HepG2 (cell line): ENCODE measurements at regions not wholly inside any gene's neighbourhood (a gene's known extent, or its start where the extent isn't known, plus 50 kb on each side); places are given as distances from the start of the nearest gene placed in this dataset.

Source experiments
- ATAC-seq: fragments of 200-7000 bp; cut with Tn5 transposase; 3 replicates; pipeline ENCODE4 v1.9.1; 2020; ENCODE audit warnings: mild to moderate bottlenecking, moderate library complexity
- BruUV-seq: library from RNA; stranded (reverse); fragments of 400-500 nt; replicated peaks from 2 replicates; lab custom pipeline; 2021; lab: Mats Ljungman, UMichigan
- CTCF ChIA-PET: fragments of 300-600 bp; formaldehyde crosslinking; extraction: SDS; loops from one replicate; lab custom pipeline; 2021; ENCODE audit warnings: low total read pairs, inconsistent platforms, low intra/inter-chr PET ratio; lab: Yijun Ruan, JAX
- POLR2A ChIA-PET: fragments of 350-600 bp; sonication (Branson Sonifier 250); formaldehyde crosslinking; loops from one replicate; lab custom pipeline; 2020; ENCODE audit warnings: antibody characterized with exemption, inconsistent platforms; lab: Yijun Ruan, JAX
- DNase-seq: peaks from one replicate; pipeline ENCODE4 v3.0.0-alpha.2; 2015; ENCODE audit warnings: low spot score
- FAIRE-seq: peaks from 3 replicates; lab custom pipeline; 2011; peaks lifted over from hg19 to GRCh38; lab: Jason Lieb, UNC
- H2AFZ ChIP-seq: one replicate; pipeline ENCODE4 v1.6.1; 2011; ENCODE audit warnings: low read length, inconsistent platforms
- H3K27ac ChIP-seq: fragments of 300-600 bp; 3 replicates; pipeline ENCODE4 v1.8.0; 2011; ENCODE audit warnings: mixed run types, mild to moderate bottlenecking, mixed read lengths, low read length, inconsistent platforms; ENCODE audit not compliant: insufficient read depth; ENCODE audit errors: extremely low read length
- H3K27me3 ChIP-seq, 2 experiments: fragments of 200-600 bp in 1 of 2; 2 replicates in 1 of 2; 3 replicates in 1 of 2; pipeline versions ENCODE4 v1.6.0 to v1.8.0; 2011; ENCODE audit warnings: low read length in 2 of 2, mild to moderate bottlenecking in 2 of 2, moderate library complexity in 2 of 2, inconsistent platforms in 1 of 2; ENCODE audit not compliant: insufficient read depth in 2 of 2, control insufficient read depth in 1 of 2
- H3K36me3 ChIP-seq, 2 experiments: fragments of 200-600 bp in 1 of 2; replicated peaks in 1 of 2; 2 replicates in 1 of 2; 3 replicates in 1 of 2; pipeline versions ENCODE4 v1.5.1 to v1.8.0; 2011; ENCODE audit warnings: low read length in 2 of 2, inconsistent platforms in 1 of 2; ENCODE audit not compliant: insufficient read depth in 2 of 2, control insufficient read depth in 1 of 2
- H3K4me1 ChIP-seq: 2 replicates; pipeline ENCODE4 v1.5.1; 2012; ENCODE audit warnings: low read length, inconsistent platforms; ENCODE audit not compliant: insufficient read depth
- H3K4me2 ChIP-seq: 2 replicates; pipeline ENCODE4 v1.6.0; 2011; ENCODE audit warnings: low read depth, low read length, inconsistent platforms
- H3K4me3 ChIP-seq, 3 experiments: fragments of 200-600 bp in 1 of 3; sonication (generic), shearing (Covaris generic) in 1 of 3; replicated peaks in 1 of 3; 2 replicates each; pipeline ENCODE4 v1.5.1; 2011 to 2016; ENCODE audit warnings: low read length in 3 of 3, inconsistent platforms in 2 of 3, low read depth in 2 of 3, mild to moderate bottlenecking in 2 of 3, control low read depth in 1 of 3, mixed read lengths in 1 of 3; ENCODE audit not compliant: insufficient read depth in 1 of 3
- H3K79me2 ChIP-seq: one replicate; pipeline ENCODE4 v1.6.1; 2011; ENCODE audit warnings: low read length, inconsistent platforms; ENCODE audit not compliant: insufficient read depth
- H3K9ac ChIP-seq: 2 replicates; pipeline ENCODE4 v1.6.0; 2011; ENCODE audit warnings: mild to moderate bottlenecking, low read depth, low read length, inconsistent platforms; ENCODE audit not compliant: insufficient read depth
- H3K9me3 ChIP-seq: 2 replicates; pipeline ENCODE4 v1.5.1; 2012; ENCODE audit warnings: mild to moderate bottlenecking, low read length
- H4K20me1 ChIP-seq: 2 replicates; pipeline ENCODE4 v1.6.0; 2011; ENCODE audit warnings: inconsistent platforms, mild to moderate bottlenecking, low read length, moderate library complexity; ENCODE audit not compliant: insufficient read depth
- BRCA1 ChIP-seq: sonication (generic); formaldehyde crosslinking; IDR thresholded peaks from 2 replicates; pipeline ENCODE4 v1.4.0; 2020; ENCODE audit warnings: missing genetic modification reagents
- CBX2 ChIP-seq, 2 experiments: fragments of 200-600 bp in 1 of 2; sonication (generic); formaldehyde crosslinking in 1 of 2; IDR thresholded peaks; 2 replicates each; pipeline versions ENCODE4 v1.7.0 to v1.8.1; 2018 to 2022; ENCODE audit warnings: low read depth in 2 of 2, low read length in 1 of 2, mild to moderate bottlenecking in 1 of 2, missing genetic modification reagents in 1 of 2
- ETV5 ChIP-seq: IDR thresholded peaks from 2 replicates; pipeline ENCODE4 v1.6.1; 2018; ENCODE audit warnings: missing biosample characterization, missing genetic modification reagents, inconsistent platforms, borderline replicate concordance
- KMT2A ChIP-seq: sonication (generic); formaldehyde crosslinking; IDR thresholded peaks from 2 replicates; pipeline ENCODE4 v1.4.0; 2020; ENCODE audit warnings: missing genetic modification reagents
- MED8 ChIP-seq: sonication (generic); formaldehyde crosslinking; IDR thresholded peaks from 2 replicates; pipeline ENCODE4 v1.8.1; 2023; ENCODE audit warnings: mild to moderate bottlenecking, missing genetic modification reagents; ENCODE audit not compliant: insufficient replicate concordance
- NFE2L2 ChIP-seq: fragments of 150-350 bp; IDR thresholded peaks from 2 replicates; pipeline ENCODE4 v1.6.1; 2014; ENCODE audit warnings: low read length
- THYN1 ChIP-seq: sonication (generic); formaldehyde crosslinking; IDR thresholded peaks from 2 replicates; pipeline ENCODE4 v1.8.1; 2023; ENCODE audit warnings: low read depth, mild to moderate bottlenecking, moderate library complexity, missing genetic modification reagents, borderline replicate concordance
- ZNF331 ChIP-seq: sonication (generic); formaldehyde crosslinking; IDR thresholded peaks from 2 replicates; pipeline ENCODE4 v1.4.0; 2020; ENCODE audit warnings: missing genetic modification reagents
- ZNF468 ChIP-seq: sonication (generic); formaldehyde crosslinking; IDR thresholded peaks from 2 replicates; pipeline ENCODE4 v1.8.0; 2022; ENCODE audit warnings: mild to moderate bottlenecking, moderate library complexity, missing genetic modification reagents
- ZNF839 ChIP-seq: sonication (generic); formaldehyde crosslinking; IDR thresholded peaks from 2 replicates; pipeline ENCODE4 v1.4.0; 2020; ENCODE audit warnings: missing genetic modification reagents, mild to moderate bottlenecking, borderline replicate concordance
- WGBS: methylation state at CpG from one replicate; pipeline ENCODE4 v1.1.6; 2017; ENCODE audit warnings: low lambda C conversion rate; 5-methylcytosine and 5-hydroxymethylcytosine counted together
- in situ Hi-C: cut with HindIII; loops from 2 replicates; pipeline ENCODE4 v1.10.0; 2017; ENCODE audit warnings: low pct_unique_long_range_greater_than_20kb; ENCODE audit not compliant: extremely low pct_ligation_motif_present
- intact Hi-C: fragments of 100-400 bp; cut with micrococcal nuclease; formaldehyde crosslinking; loops from one replicate; pipeline ENCODE4 v1.10.0; 2022; ENCODE audit not compliant: unreplicated experiment
- TF ChIP-seq, protein P1 (sequence below): sonication (generic); formaldehyde crosslinking; IDR thresholded peaks from 2 replicates; pipeline ENCODE4 v1.4.0; 2020; ENCODE audit warnings: missing genetic modification reagents
- TF ChIP-seq, protein P2 (sequence below): sonication (generic); formaldehyde crosslinking; IDR thresholded peaks from 2 replicates; pipeline ENCODE4 v1.4.0; 2020; ENCODE audit warnings: missing genetic modification reagents, borderline replicate concordance
- TF ChIP-seq, protein P3 (sequence below): sonication (generic); formaldehyde crosslinking; IDR thresholded peaks from 2 replicates; pipeline ENCODE4 v1.8.1; 2023; ENCODE audit warnings: mild to moderate bottlenecking, missing genetic modification reagents, borderline replicate concordance
- TF ChIP-seq, protein P4 (sequence below): sonication (generic); formaldehyde crosslinking; IDR thresholded peaks from 2 replicates; pipeline ENCODE4 v1.5.0; 2020; ENCODE audit warnings: missing genetic modification reagents

DNA sequence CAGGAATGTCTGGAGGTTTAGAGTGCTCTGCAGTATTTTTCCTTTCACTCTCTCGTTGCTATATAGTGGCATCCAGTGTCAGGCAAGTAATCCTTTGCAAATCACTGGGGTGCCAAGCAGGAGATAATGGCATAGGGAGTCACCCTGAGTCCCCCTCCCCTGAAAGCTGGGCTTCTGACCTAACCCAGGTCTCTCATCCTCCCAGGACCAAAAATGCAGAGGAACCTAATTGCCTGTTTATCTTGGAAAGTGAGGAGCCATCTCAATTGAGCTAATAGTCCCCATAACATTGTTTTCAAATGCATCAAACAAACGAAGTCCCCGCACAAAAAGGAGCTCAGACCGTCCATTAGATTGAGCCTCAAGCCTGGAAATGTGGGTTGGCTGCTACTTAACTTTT, 368.0 kb upstream of the IRX2 start:
- TF ChIP-seq THYN1 (no peak), NFE2L2 (no peak), KMT2A (CRISPR knock-in tag) (no peak), CBX2 (IDR thresholded peaks at IDR 0.05; ENCODE audit: low read depth, low read length) (no peak), CBX2 (CRISPR knock-in tag; IDR thresholded peaks at IDR 0.05; ENCODE audit: low read depth) (no peak)
- WGBS, result 0% methylated on average over 3 of the region's 4 CpGs
- no peaks in the 10 kb centered on the region for H3K4me1 ChIP-seq
- no peak for DNase-seq
- H3K27me3 ChIP-seq, result peaks cover 2 to 7% of the 10 kb centered on the region in 2 experiments; a peak in 2 of 5 replicates
- no TSS peak for BruUV-seq
- no peak for FAIRE-seq
- H4K20me1 ChIP-seq, result no peaks in the 10 kb centered on the region
- no peak for ATAC-seq
- CTCF ChIA-PET, result no interaction called here
- POLR2A ChIA-PET, result no interaction called here
- in situ Hi-C loops, result no loop called here
- intact Hi-C loops, result no loop called here
- H3K36me3 ChIP-seq, result no peaks in the 10 kb centered on the region
- H2AFZ ChIP-seq, result no peak overlapping the region
- no peak overlapping the region for H3K27ac ChIP-seq
- no peaks in the 10 kb centered on the region for H3K9me3 ChIP-seq
- H3K4me2 ChIP-seq, result no peak overlapping the region
- no peak overlapping the region for H3K9ac ChIP-seq
- H3K79me2 ChIP-seq, result no peaks in the 10 kb centered on the region
- H3K4me3 ChIP-seq, result no peak overlapping the region

DNA sequence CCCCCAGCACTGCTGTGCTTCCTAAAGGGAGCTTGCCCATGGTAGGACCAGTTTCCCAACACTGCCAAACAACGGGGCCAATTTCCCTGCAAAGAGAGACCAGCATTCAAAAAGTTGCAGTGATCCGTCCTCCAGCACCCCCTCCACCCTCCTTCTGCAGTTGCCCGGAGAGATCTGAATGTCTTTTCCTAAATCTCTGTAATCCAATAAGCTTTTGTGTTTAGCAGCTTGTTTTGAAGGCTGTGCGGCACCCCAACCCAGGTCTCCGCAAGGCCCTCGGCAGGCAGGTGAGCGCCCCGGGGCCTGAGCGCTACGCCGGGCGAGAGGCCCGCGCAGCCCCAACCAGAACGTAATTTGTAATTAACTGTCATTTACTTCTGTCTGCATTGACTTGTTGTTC, 366.9 kb upstream of the IRX2 start:
- Histone ChIP-seq H3K4me1 (no peaks in the 10 kb centered on the region), H3K27ac (no peak overlapping the region), H3K79me2 (no peaks in the 10 kb centered on the region), H3K4me2 (no peak overlapping the region), H3K9me3 (no peaks in the 10 kb centered on the region), H4K20me1 (no peaks in the 10 kb centered on the region), H2AFZ (no peak overlapping the region), H3K9ac (no peak overlapping the region), H3K27me3 (peaks cover 2 to 7% of the 10 kb centered on the region in 2 experiments; a peak in 1 of 5 replicates), H3K36me3 (no peaks in the 10 kb centered on the region), H3K4me3 (no peak overlapping the region)
- 68% methylated on average over 13 of the region's 15 CpGs for WGBS
- DNase-seq (no peak), ATAC-seq (no peak), FAIRE-seq (no peak)
- ChIA-PET POLR2A (no interaction called here), CTCF (no interaction called here)
- no TSS peak for BruUV-seq
- intact Hi-C loops (no loop called here), in situ Hi-C loops (no loop called here)
- no peak for TF ChIP-seq BRCA1
- TF ChIP-seq, protein P1, sequence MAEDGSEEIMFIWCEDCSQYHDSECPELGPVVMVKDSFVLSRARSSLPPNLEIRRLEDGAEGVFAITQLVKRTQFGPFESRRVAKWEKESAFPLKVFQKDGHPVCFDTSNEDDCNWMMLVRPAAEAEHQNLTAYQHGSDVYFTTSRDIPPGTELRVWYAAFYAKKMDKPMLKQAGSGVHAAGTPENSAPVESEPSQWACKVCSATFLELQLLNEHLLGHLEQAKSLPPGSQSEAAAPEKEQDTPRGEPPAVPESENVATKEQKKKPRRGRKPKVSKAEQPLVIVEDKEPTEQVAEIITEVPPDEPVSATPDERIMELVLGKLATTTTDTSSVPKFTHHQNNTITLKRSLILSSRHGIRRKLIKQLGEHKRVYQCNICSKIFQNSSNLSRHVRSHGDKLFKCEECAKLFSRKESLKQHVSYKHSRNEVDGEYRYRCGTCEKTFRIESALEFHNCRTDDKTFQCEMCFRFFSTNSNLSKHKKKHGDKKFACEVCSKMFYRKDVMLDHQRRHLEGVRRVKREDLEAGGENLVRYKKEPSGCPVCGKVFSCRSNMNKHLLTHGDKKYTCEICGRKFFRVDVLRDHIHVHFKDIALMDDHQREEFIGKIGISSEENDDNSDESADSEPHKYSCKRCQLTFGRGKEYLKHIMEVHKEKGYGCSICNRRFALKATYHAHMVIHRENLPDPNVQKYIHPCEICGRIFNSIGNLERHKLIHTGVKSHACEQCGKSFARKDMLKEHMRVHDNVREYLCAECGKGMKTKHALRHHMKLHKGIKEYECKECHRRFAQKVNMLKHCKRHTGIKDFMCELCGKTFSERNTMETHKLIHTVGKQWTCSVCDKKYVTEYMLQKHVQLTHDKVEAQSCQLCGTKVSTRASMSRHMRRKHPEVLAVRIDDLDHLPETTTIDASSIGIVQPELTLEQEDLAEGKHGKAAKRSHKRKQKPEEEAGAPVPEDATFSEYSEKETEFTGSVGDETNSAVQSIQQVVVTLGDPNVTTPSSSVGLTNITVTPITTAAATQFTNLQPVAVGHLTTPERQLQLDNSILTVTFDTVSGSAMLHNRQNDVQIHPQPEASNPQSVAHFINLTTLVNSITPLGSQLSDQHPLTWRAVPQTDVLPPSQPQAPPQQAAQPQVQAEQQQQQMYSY, result no peak
- TF ChIP-seq MED8 (CRISPR knock-in tag), result no peak
- TF ChIP-seq, protein P2, sequence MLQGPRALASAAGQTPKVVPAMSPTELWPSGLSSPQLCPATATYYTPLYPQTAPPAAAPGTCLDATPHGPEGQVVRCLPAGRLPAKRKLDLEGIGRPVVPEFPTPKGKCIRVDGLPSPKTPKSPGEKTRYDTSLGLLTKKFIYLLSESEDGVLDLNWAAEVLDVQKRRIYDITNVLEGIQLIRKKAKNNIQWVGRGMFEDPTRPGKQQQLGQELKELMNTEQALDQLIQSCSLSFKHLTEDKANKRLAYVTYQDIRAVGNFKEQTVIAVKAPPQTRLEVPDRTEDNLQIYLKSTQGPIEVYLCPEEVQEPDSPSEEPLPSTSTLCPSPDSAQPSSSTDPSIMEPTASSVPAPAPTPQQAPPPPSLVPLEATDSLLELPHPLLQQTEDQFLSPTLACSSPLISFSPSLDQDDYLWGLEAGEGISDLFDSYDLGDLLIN (CRISPR knock-in tag), result no peak
- TF ChIP-seq, protein P3, sequence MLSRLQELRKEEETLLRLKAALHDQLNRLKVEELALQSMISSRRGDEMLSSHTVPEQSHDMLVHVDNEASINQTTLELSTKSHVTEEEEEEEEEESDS (CRISPR knock-in tag), result no peak
- TF ChIP-seq ETV5 (CRISPR knock-in tag), result no peak
- TF ChIP-seq ZNF839 (CRISPR knock-in tag), result no peak
- TF ChIP-seq, protein P4, sequence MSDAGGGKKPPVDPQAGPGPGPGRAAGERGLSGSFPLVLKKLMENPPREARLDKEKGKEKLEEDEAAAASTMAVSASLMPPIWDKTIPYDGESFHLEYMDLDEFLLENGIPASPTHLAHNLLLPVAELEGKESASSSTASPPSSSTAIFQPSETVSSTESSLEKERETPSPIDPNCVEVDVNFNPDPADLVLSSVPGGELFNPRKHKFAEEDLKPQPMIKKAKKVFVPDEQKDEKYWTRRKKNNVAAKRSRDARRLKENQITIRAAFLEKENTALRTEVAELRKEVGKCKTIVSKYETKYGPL (CRISPR knock-in tag), result no peak
- TF ChIP-seq ZNF468, result no peak
- no peak for TF ChIP-seq ZNF331 (CRISPR knock-in tag)
